ENCODE measurements at regions not wholly inside any gene's neighbourhood (a gene's known extent, or its start where the extent isn't known, plus 50 kb on each side); places are given as distances from the start of the nearest gene placed in this dataset.

DNA sequence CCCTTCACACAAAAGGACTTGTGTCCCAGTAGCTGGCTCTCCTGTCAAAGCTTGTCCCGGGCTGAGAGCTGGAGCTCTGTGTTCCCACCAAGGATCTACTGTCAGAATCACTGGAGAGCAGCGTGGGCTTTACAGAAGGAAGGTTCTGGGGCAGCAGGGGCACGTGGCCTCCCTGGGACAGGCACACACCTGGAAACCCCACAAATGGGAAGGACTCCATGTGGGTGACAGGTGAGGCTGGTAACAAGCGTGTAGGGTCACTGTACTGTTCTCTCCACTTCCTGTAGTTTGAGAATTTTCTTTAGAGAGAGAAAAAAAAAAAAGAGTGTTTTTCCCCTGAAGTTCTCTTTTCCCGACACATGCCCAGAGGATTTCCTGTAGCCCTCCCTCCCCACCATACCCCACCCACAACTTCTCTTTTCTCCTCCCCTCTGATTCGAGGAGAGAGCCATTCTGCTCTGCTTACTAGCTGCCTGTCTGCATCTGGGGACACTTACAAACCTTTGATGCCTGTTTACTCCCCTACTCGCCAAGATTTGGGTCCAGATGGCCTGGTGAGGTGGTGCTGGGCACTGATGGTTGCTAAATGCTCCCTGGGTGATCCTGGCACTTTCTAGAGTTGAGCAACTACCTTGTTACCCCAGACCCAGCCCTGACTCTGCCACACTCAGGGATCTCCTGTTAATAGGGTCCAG is 84.1 kb upstream of the SIRPA start:
- H3K4me3 ChIP-seq (ENCODE audit: low read depth, low read length) = no peak overlapping the region
- no peak for DNase-seq (ENCODE audit: extremely low spot score)
- H3K4me1 ChIP-seq (ENCODE audit: insufficient read depth) = no peaks in the 10 kb centered on the region
- H3K27ac ChIP-seq (ENCODE audit: low read depth) = no peak overlapping the region
- WGBS = 43% methylated on average over 7 of the region's 7 CpGs
- H3K36me3 ChIP-seq (ENCODE audit: insufficient read depth) = no peaks in the 10 kb centered on the region

DNA sequence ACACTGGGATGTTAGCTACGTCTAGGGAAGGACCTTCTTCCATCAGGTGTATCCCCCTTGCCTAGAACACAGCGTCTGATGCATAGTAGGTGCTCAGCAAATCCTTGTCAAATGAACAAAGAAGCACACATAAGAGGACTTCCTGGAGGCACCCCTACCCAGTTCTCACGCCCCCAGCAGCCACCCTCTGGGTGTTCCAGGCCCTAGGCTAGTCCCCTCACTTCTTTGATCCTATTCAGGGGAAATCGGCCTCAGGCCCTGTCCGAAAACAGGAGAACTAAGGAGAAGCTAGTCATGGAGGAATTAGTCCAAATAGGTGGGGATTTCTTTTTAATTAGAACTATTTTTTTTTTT is 84.7 kb upstream of the SIRPA start:
- Histone ChIP-seq H3K4me1 (ENCODE audit: insufficient read depth) (no peaks in the 10 kb centered on the region), H3K4me3 (ENCODE audit: low read depth, low read length) (no peak overlapping the region), H3K36me3 (ENCODE audit: insufficient read depth) (no peaks in the 10 kb centered on the region), H3K27ac (ENCODE audit: low read depth) (no peak overlapping the region)
- DNase-seq (ENCODE audit: extremely low spot score) = no peak
- WGBS = 92% methylated on average over 5 of the region's 5 CpGs

GRCh38 chr20:1809611-1810510 is 85.3 kb upstream of the SIRPA start:
- WGBS = 84% methylated on average over 10 of the region's 10 CpGs
- Histone ChIP-seq H3K4me3 (ENCODE audit: low read depth, low read length) (no peak overlapping the region), H3K4me1 (ENCODE audit: insufficient read depth) (no peaks in the 10 kb centered on the region), H3K27ac (ENCODE audit: low read depth) (no peak overlapping the region), H3K36me3 (ENCODE audit: insufficient read depth) (no peaks in the 10 kb centered on the region)
- no peak for DNase-seq (ENCODE audit: extremely low spot score)

GRCh38 chr20:1809131-1809572 is 86.1 kb upstream of the SIRPA start:
- Histone ChIP-seq H3K4me1 (ENCODE audit: insufficient read depth) (no peaks in the 10 kb centered on the region), H3K36me3 (ENCODE audit: insufficient read depth) (no peaks in the 10 kb centered on the region), H3K27ac (ENCODE audit: low read depth) (no peak overlapping the region), H3K4me3 (ENCODE audit: low read depth, low read length) (no peak overlapping the region)
- no peak for DNase-seq (ENCODE audit: extremely low spot score)
- WGBS = 76% methylated on average over 2 of the region's 2 CpGs

- H3K27ac ChIP-seq (ENCODE audit: low read depth) = no peak overlapping the region
- no peak for DNase-seq (ENCODE audit: extremely low spot score)
- WGBS = 73% methylated on average over 6 of the region's 6 CpGs
- H3K36me3 ChIP-seq (ENCODE audit: insufficient read depth) = no peaks in the 10 kb centered on the region
- H3K4me1 ChIP-seq (ENCODE audit: insufficient read depth) = no peaks in the 10 kb centered on the region
- no peak overlapping the region for H3K4me3 ChIP-seq (ENCODE audit: low read depth, low read length)
These were observed 87.1 kb upstream of the SIRPA start for GRCh38 chr20:1808101-1808500.

- DNase-seq (ENCODE audit: extremely low spot score) = no peak
- no peaks in the 10 kb centered on the region for H3K4me1 ChIP-seq (ENCODE audit: insufficient read depth)
- no peak overlapping the region for H3K4me3 ChIP-seq (ENCODE audit: low read depth, low read length)
- 74% methylated on average over 7 of the region's 7 CpGs for WGBS
- H3K36me3 ChIP-seq (ENCODE audit: insufficient read depth) = no peaks in the 10 kb centered on the region
- no peak overlapping the region for H3K27ac ChIP-seq (ENCODE audit: low read depth)
These were observed 87.8 kb upstream of the SIRPA start for GRCh38 chr20:1807394-1807793.

GRCh38 chr20:1806456-1806855 is 88.8 kb upstream of the SIRPA start:
- H3K4me1 ChIP-seq (ENCODE audit: insufficient read depth) = no peaks in the 10 kb centered on the region
- H3K4me3 ChIP-seq (ENCODE audit: low read depth, low read length) = no peak overlapping the region
- 95% methylated on average over 7 of the region's 7 CpGs for WGBS
- no peak for DNase-seq (ENCODE audit: extremely low spot score)
- H3K36me3 ChIP-seq (ENCODE audit: insufficient read depth) = no peaks in the 10 kb centered on the region
- H3K27ac ChIP-seq (ENCODE audit: low read depth) = no peak overlapping the region

- Histone ChIP-seq H3K36me3 (ENCODE audit: insufficient read depth) (no peaks in the 10 kb centered on the region), H3K4me3 (ENCODE audit: low read depth, low read length) (no peak overlapping the region), H3K4me1 (ENCODE audit: insufficient read depth) (no peaks in the 10 kb centered on the region), H3K27ac (ENCODE audit: low read depth) (no peak overlapping the region)
- WGBS = 77% methylated on average over 4 of the region's 4 CpGs
- no peak for DNase-seq (ENCODE audit: extremely low spot score)
These were observed 89.4 kb upstream of the SIRPA start for GRCh38 chr20:1805816-1806215.

- no peak for DNase-seq (ENCODE audit: extremely low spot score)
- Histone ChIP-seq H3K36me3 (ENCODE audit: insufficient read depth) (no peaks in the 10 kb centered on the region), H3K27ac (ENCODE audit: low read depth) (no peak overlapping the region), H3K4me3 (ENCODE audit: low read depth, low read length) (no peak overlapping the region), H3K4me1 (ENCODE audit: insufficient read depth) (no peaks in the 10 kb centered on the region)
- 90% methylated on average over 4 of the region's 4 CpGs for WGBS
These were observed 90.0 kb upstream of the SIRPA start for GRCh38 chr20:1805161-1805581.

DNA sequence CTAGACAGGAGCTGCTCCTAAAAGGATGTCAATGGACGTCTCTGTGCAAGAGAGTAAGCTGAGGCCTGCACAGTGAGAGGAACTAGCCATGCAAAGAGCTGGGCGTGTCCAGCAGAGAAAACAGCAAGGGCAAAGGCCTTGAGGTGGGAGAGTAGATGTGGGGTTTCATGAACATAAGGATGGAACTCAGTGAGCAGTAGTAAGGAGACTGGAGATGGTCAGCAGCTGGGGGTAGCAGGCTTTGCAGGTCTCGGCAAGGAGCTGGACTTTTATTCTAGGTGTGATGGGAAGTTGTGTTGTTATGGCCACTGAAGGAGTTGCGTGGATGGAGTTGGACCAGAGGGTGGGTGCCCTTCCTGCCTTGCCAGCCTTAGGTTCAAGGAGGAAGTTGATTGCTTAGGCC is 90.7 kb upstream of the SIRPA start:
- 91% methylated on average over 4 of the region's 4 CpGs for WGBS

GRCh38 chr20:1803932-1804501 is 91.2 kb upstream of the SIRPA start:
- H3K27ac ChIP-seq (ENCODE audit: low read depth) = no peak overlapping the region
- no peaks in the 10 kb centered on the region for H3K4me1 ChIP-seq (ENCODE audit: insufficient read depth)
- no peak for DNase-seq (ENCODE audit: extremely low spot score)
- H3K4me3 ChIP-seq (ENCODE audit: low read depth, low read length) = no peak overlapping the region
- WGBS = 65% methylated on average over 10 of the region's 10 CpGs
- no peaks in the 10 kb centered on the region for H3K36me3 ChIP-seq (ENCODE audit: insufficient read depth)

More for the DNA sequence above, 90.7 kb upstream of the SIRPA start:
- no peaks in the 10 kb centered on the region for H3K36me3 ChIP-seq (ENCODE audit: insufficient read depth)
- no peak overlapping the region for H3K27ac ChIP-seq (ENCODE audit: low read depth)
- DNase-seq (ENCODE audit: extremely low spot score) = no peak
- no peaks in the 10 kb centered on the region for H3K4me1 ChIP-seq (ENCODE audit: insufficient read depth)
- H3K4me3 ChIP-seq (ENCODE audit: low read depth, low read length) = no peak overlapping the region

DNA sequence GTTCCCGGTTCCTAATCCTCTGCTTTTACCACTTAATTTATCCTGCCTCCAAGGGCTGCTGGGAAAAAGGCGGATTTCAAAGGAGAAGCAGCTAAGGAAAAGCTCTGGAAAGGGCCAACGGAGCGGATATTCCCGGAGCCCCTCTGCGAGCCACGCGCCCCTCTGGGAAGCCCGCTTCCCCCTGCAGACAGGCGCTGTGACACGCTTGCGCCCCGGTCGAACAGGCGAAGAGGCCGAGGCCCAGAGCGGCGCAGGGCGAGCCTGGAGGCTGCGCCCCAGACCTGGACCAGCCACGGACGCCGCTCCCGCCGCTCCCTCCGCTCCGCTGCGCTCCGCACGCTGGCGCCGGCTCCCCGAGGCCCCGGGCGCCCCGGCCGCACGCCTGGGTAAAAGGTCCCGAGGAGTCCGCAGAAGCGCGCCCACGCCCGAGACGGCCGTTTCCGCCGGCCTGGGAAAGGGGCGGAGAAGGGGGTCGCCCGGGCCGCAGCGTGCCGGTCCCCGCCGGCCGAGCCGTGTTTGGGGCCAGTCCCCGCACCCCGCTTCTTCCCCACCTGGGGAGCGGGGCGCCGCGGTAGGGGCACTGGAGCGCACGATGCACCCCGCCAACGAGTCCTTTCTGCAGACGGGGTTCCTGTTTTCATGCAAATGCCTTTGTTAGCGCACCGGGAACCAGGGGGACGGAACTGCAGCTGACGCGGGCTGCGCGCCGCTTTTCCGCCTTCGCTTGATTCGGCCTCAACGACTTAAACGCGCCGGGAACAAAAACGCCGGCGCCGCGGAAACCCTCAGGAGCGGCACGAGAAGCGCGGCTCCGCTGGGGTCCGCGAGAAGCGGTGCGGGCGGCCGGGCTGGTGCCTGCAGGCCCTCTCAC is 91.9 kb upstream of the SIRPA start:
- peak overlapping the region; percentile 40 for H3K4me3 ChIP-seq (ENCODE audit: low read depth, low read length)
- no peaks in the 10 kb centered on the region for H3K4me1 ChIP-seq (ENCODE audit: insufficient read depth)
- WGBS = under 1% methylated on average over 100 of the region's 100 CpGs
- H3K27ac ChIP-seq (ENCODE audit: low read depth) = no peak overlapping the region
- DNase-seq (ENCODE audit: extremely low spot score) = no peak
- no peaks in the 10 kb centered on the region for H3K36me3 ChIP-seq (ENCODE audit: insufficient read depth)

DNA sequence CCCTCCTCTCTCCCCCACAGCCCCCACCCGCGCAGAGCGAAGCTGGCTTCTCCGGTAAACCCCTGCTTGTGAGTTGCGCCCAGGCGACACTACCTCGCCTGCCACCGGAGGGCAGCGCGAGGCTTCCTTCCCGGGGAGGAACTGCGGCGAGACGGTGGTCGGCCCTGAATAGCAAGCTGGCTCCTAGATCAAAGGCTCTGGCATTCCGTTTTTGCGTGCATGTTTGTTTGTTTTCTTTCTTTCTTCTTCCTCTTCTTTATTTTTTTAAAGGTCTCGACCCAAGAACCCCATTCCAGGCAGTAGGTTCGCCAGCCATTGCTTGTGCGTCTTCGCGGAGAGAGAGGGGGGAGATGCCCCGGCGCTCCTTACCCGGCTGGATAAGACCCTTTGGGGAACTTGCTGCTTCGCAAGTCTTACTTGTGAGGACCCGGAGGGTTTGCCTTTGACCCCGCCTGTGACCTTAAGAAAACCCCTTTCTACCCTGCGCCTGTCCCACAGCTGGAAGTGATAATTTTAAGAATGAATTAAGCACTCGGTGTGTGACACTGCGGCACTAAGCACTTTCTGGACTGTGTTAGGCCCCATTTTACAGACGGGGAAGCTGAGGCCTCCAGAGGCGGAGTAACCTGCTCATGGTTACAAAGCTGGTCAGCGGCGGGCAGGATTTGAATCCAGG is 92.7 kb upstream of the SIRPA start:
- DNase-seq (ENCODE audit: extremely low spot score) = peak; percentile 26
- Histone ChIP-seq H3K4me3 (ENCODE audit: low read depth, low read length) (peak overlapping the region; percentile 40), H3K4me1 (ENCODE audit: insufficient read depth) (no peaks in the 10 kb centered on the region), H3K36me3 (ENCODE audit: insufficient read depth) (no peaks in the 10 kb centered on the region), H3K27ac (ENCODE audit: low read depth) (no peak overlapping the region)
- 1% methylated on average over 35 of the region's 35 CpGs for WGBS

All from urinary bladder (tissue), 3 donors.